ENCODE measurements at regions not wholly inside any gene's neighbourhood (a gene's known extent, or its start where the extent isn't known, plus 50 kb on each side); places are given as distances from the start of the nearest gene placed in this dataset.

DNA sequence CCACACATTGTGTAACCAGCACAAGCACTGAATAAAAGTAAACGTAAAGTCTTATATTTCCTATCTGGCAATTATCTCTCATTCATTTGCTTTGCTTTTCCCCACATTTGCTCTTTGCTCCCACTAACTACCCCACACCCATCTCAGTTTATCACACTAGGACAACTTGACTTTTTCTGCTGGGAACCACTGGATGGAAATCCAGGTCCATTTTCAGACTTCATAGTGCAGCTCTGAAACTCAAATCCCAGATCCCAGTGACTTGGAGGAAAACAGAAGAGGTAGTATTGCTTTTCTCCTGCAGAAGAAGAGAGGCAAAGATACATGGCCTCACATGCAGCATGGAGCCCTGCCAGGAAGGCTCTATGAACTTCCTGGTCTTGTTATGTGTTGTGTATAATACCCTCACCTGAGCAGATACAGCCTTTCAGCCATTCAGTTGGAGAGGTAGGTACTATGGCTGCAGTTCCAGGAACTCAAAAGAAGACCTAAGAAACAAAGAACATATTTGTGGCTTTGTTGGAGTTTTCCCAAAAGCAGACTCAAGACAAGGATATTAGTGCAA, 90.0 kb upstream of the NIPBL start:
- TF ChIP-seq, protein P1, sequence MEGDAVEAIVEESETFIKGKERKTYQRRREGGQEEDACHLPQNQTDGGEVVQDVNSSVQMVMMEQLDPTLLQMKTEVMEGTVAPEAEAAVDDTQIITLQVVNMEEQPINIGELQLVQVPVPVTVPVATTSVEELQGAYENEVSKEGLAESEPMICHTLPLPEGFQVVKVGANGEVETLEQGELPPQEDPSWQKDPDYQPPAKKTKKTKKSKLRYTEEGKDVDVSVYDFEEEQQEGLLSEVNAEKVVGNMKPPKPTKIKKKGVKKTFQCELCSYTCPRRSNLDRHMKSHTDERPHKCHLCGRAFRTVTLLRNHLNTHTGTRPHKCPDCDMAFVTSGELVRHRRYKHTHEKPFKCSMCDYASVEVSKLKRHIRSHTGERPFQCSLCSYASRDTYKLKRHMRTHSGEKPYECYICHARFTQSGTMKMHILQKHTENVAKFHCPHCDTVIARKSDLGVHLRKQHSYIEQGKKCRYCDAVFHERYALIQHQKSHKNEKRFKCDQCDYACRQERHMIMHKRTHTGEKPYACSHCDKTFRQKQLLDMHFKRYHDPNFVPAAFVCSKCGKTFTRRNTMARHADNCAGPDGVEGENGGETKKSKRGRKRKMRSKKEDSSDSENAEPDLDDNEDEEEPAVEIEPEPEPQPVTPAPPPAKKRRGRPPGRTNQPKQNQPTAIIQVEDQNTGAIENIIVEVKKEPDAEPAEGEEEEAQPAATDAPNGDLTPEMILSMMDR (IDR thresholded peaks at IDR 0.05; ENCODE audit: low read length, missing control alignments), result no peak
- no peak for DNase-seq (ENCODE audit: low read depth)
- no peak overlapping the region for H3K4me3 ChIP-seq (replicated peaks; ENCODE audit: low read depth, low read length)

- TF ChIP-seq, protein P1 (IDR thresholded peaks at IDR 0.05; ENCODE audit: low read length, missing control alignments), result no peak
- no peak overlapping the region for H3K4me3 ChIP-seq (replicated peaks; ENCODE audit: low read depth, low read length)
- DNase-seq (ENCODE audit: low read depth), result no peak
These were observed 89.0 kb upstream of the NIPBL start for GRCh38 chr5:36787365-36788093.

- H3K4me3 ChIP-seq (replicated peaks; ENCODE audit: low read depth, low read length), result no peak overlapping the region
- DNase-seq (ENCODE audit: low read depth), result no peak
- TF ChIP-seq, protein P1 (IDR thresholded peaks at IDR 0.05; ENCODE audit: low read length, missing control alignments), result no peak
These were observed 85.7 kb upstream of the NIPBL start for GRCh38 chr5:36790847-36791246.

- TF ChIP-seq, protein P1 (IDR thresholded peaks at IDR 0.05; ENCODE audit: low read length, missing control alignments), result no peak
- DNase-seq (ENCODE audit: low read depth), result no peak
These were observed 83.9 kb upstream of the NIPBL start for GRCh38 chr5:36792560-36793180.

GRCh38 chr5:36795366-36795765, 81.2 kb upstream of the NIPBL start:
- no peak for DNase-seq (ENCODE audit: low read depth)
- no peak overlapping the region for H3K4me3 ChIP-seq (replicated peaks; ENCODE audit: low read depth, low read length)
- TF ChIP-seq, protein P1 (IDR thresholded peaks at IDR 0.05; ENCODE audit: low read length, missing control alignments), result no peak

More at GRCh38 chr5:36792560-36793180, 83.9 kb upstream of the NIPBL start:
- no peak overlapping the region for H3K4me3 ChIP-seq (replicated peaks; ENCODE audit: low read depth, low read length)

GRCh38 chr5:36796155-36796554, 80.4 kb upstream of the NIPBL start:
- TF ChIP-seq, protein P1 (IDR thresholded peaks at IDR 0.05; ENCODE audit: low read length, missing control alignments), result no peak
- H3K4me3 ChIP-seq (replicated peaks; ENCODE audit: low read depth, low read length), result no peak overlapping the region
- DNase-seq (ENCODE audit: low read depth), result no peak

Measured in fibroblast of pulmonary artery (primary cell).